Urothelium cell line (cell line): ENCODE measurements at regions not wholly inside any gene's neighbourhood (a gene's known extent, or its start where the extent isn't known, plus 50 kb on each side); places are given as distances from the start of the nearest gene placed in this dataset.
A peak's percentile ranks its signal among the peaks of the same experiment; 100 is the strongest.
"Not testable (repeated sequence)": the region's sequence is repeated elsewhere in the genome, so short reads cannot be mapped to it uniquely, and the experiment has no call there.

Experiments
- DNase-seq: peaks from one replicate; pipeline ENCODE4 v3.0.0; 2011; ENCODE audit warnings: low spot score, mixed read lengths
- FAIRE-seq: peaks from 2 replicates; lab custom pipeline; 2011; peaks lifted over from hg19 to GRCh38; lab: Jason Lieb, UNC

GRCh38 chr7:17554341-17555015 lies 256.0 kb downstream of the AHR start:
- no peak for FAIRE-seq
- DNase-seq = no peak

GRCh38 chr7:17556247-17556956 lies 257.9 kb downstream of the AHR start:
- FAIRE-seq (no peak), DNase-seq (no peak)

GRCh38 chr7:17557251-17557671 lies 258.8 kb downstream of the AHR start:
- FAIRE-seq (no peak), DNase-seq (no peak)

GRCh38 chr7:17558135-17558534 lies 259.7 kb downstream of the AHR start:
- FAIRE-seq (no peak), DNase-seq (no peak)

- DNase-seq (no peak), FAIRE-seq (no peak)
These were observed 260.3 kb downstream of the AHR start for GRCh38 chr7:17558558-17559332.

- FAIRE-seq (no peak), DNase-seq (no peak)
These were observed 260.9 kb downstream of the AHR start for GRCh38 chr7:17559388-17559787.

GRCh38 chr7:17560516-17560915 lies 262.1 kb downstream of the AHR start:
- peak; percentile 17 for FAIRE-seq
- no peak for DNase-seq

- DNase-seq (no peak), FAIRE-seq (no peak)
These were observed 262.5 kb downstream of the AHR start for GRCh38 chr7:17560966-17561365.

GRCh38 chr7:17564678-17565212 lies 266.3 kb downstream of the AHR start:
- DNase-seq (peak; percentile 27), FAIRE-seq (no peak)

GRCh38 chr7:17580141-17580540 lies 281.7 kb downstream of the AHR start:
- DNase-seq = peak; percentile 49
- no peak for FAIRE-seq

GRCh38 chr7:17580856-17581255 lies 282.4 kb downstream of the AHR start:
- FAIRE-seq = no peak
- DNase-seq = no peak

GRCh38 chr7:17581301-17581700 lies 282.8 kb downstream of the AHR start:
- DNase-seq (no peak), FAIRE-seq (no peak)

GRCh38 chr7:17582696-17583095 lies 284.2 kb downstream of the AHR start:
- not testable (repeated sequence) for DNase-seq, FAIRE-seq

GRCh38 chr7:17583786-17584185 lies 285.3 kb downstream of the AHR start:
- DNase-seq = no peak
- no peak for FAIRE-seq

- FAIRE-seq = no peak
- no peak for DNase-seq
These were observed 286.4 kb downstream of the AHR start for GRCh38 chr7:17584822-17585221.

- DNase-seq (no peak), FAIRE-seq (no peak)
These were observed 288.3 kb downstream of the AHR start for GRCh38 chr7:17586711-17587110.

- FAIRE-seq = no peak
- DNase-seq = no peak
These were observed 290.3 kb downstream of the AHR start for GRCh38 chr7:17588730-17589129.

GRCh38 chr7:17589671-17590070 lies 291.2 kb downstream of the AHR start:
- no peak for DNase-seq
- no peak for FAIRE-seq

- no peak for FAIRE-seq
These were observed 291.8 kb downstream of the AHR start for GRCh38 chr7:17590221-17590620.

GRCh38 chr7:17593819-17594419 lies 295.5 kb downstream of the AHR start:
- FAIRE-seq (no peak), DNase-seq (no peak)

More at GRCh38 chr7:17590221-17590620, 291.8 kb downstream of the AHR start:
- DNase-seq = no peak

- FAIRE-seq (no peak), DNase-seq (no peak)
These were observed 297.1 kb downstream of the AHR start for GRCh38 chr7:17595546-17595945.
